ENCODE measurements at regions not wholly inside any gene's neighbourhood (a gene's known extent, or its start where the extent isn't known, plus 50 kb on each side); places are given as distances from the start of the nearest gene placed in this dataset.

GRCh38 chr13:65560936-65561335 lies 1669.2 kb downstream of the PCDH9 start:
- TF ChIP-seq SALL2 (CRISPR knock-in tag; IDR thresholded peaks at IDR 0.05) (no peak), SMC3 (IDR thresholded peaks at IDR 0.05; ENCODE audit: low read length) (no peak), ELF4 (CRISPR knock-in tag; IDR thresholded peaks at IDR 0.05; ENCODE audit: borderline replicate concordance) (no peak), POLR2A (IDR thresholded peaks at IDR 0.05; ENCODE audit: insufficient read depth in 1 of 2, low read depth in 2 of 2, low read length in 2 of 2) (no peak), DR1 (CRISPR knock-in tag; IDR thresholded peaks at IDR 0.05) (no peak), BRD4 (CRISPR knock-in tag; IDR thresholded peaks at IDR 0.05) (no peak), CREB1 (IDR thresholded peaks at IDR 0.05) (no peak), CREB1 (CRISPR knock-in tag; IDR thresholded peaks at IDR 0.05) (no peak), DRAP1 (CRISPR knock-in tag; IDR thresholded peaks at IDR 0.05) (no peak), THAP9 (CRISPR knock-in tag; IDR thresholded peaks at IDR 0.05; ENCODE audit: borderline replicate concordance) (no peak)
